DOHH2 (cell line): ENCODE measurements at regions not wholly inside any gene's neighbourhood (a gene's known extent, or its start where the extent isn't known, plus 50 kb on each side); places are given as distances from the start of the nearest gene placed in this dataset.

ENCODE experiments used
- EZH2phosphoT487 ChIP-seq: fragments of 200-600 bp; sonication (generic); IDR thresholded peaks from 2 replicates; pipeline ENCODE4 v1.6.1; 2017; ENCODE audit warnings: borderline replicate concordance, mild to moderate bottlenecking, antibody characterized with exemption, low read length, moderate library complexity, mixed read lengths
- TF ChIP-seq, protein P1 (sequence below): fragments of 200-600 bp; sonication (generic); IDR thresholded peaks from one replicate; pipeline ENCODE4 v1.5.1; 2014; ENCODE audit warnings: antibody characterized with exemption, mild to moderate bottlenecking, low read depth, low read length; ENCODE audit not compliant: poor library complexity, severe bottlenecking

DNA sequence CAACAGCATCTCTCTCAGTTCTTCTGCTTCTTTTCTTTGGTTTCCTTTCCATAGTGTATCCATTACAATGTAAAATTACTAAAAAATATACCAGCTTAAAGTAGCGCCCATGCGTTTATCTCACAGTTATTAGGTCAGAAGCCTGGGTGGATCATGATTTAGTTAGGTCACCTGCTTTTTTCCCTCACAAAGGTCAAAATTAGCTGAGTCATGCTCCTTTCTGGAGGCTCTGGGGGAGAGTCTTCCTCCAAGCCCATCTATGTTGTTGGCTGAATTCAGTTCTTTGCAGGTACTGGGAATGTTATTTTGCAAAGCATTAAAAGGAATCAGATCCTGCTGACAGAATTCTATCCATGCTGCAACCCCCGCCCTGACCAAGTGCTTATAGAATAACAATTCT lies 101.6 kb upstream of the TMEM132C start:
- TF ChIP-seq EZH2phosphoT487 = no peak
- TF ChIP-seq, protein P1, sequence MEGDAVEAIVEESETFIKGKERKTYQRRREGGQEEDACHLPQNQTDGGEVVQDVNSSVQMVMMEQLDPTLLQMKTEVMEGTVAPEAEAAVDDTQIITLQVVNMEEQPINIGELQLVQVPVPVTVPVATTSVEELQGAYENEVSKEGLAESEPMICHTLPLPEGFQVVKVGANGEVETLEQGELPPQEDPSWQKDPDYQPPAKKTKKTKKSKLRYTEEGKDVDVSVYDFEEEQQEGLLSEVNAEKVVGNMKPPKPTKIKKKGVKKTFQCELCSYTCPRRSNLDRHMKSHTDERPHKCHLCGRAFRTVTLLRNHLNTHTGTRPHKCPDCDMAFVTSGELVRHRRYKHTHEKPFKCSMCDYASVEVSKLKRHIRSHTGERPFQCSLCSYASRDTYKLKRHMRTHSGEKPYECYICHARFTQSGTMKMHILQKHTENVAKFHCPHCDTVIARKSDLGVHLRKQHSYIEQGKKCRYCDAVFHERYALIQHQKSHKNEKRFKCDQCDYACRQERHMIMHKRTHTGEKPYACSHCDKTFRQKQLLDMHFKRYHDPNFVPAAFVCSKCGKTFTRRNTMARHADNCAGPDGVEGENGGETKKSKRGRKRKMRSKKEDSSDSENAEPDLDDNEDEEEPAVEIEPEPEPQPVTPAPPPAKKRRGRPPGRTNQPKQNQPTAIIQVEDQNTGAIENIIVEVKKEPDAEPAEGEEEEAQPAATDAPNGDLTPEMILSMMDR = no peak
